OCI-LY7 (cell line): ENCODE measurements at regions not wholly inside any gene's neighbourhood (a gene's known extent, or its start where the extent isn't known, plus 50 kb on each side); places are given as distances from the start of the nearest gene placed in this dataset.
A peak's percentile ranks its signal among the peaks of the same experiment; 100 is the strongest.

Experiments
- BruUV-seq: library from RNA; stranded (reverse); fragments of 400-500 nt; replicated peaks from 2 replicates; lab custom pipeline; 2021; lab: Mats Ljungman, UMichigan
- CTCF ChIA-PET: fragments of 300-600 bp; sonication (Branson Sonifier 250); formaldehyde crosslinking; loops from one replicate; lab custom pipeline; 2022; ENCODE audit warnings: antibody characterized with exemption; ENCODE audit not compliant: unreplicated experiment; lab: Charles Lee
- POLR2A ChIA-PET: fragments of 300-600 bp; sonication (Branson Sonifier 250); formaldehyde crosslinking; loops from one replicate; lab custom pipeline; 2022; ENCODE audit warnings: antibody characterized with exemption; lab: Charles Lee
- DNase-seq: peaks from one replicate; pipeline ENCODE4 v3.0.0-alpha.2; 2015; ENCODE audit warnings: low spot score
- H2AFZ ChIP-seq: fragments of 200-600 bp; sonication (generic), shearing (Covaris generic); 2 replicates; pipeline ENCODE4 v1.6.1; 2014; ENCODE audit warnings: mild to moderate bottlenecking, antibody characterized with exemption, low read length, moderate library complexity
- H3K27ac ChIP-seq: fragments of 200-600 bp; sonication (generic); 2 replicates; pipeline ENCODE4 v1.5.1; 2014; ENCODE audit warnings: mixed run types, low read depth, mild to moderate bottlenecking, moderate library complexity, low read length, inconsistent platforms; ENCODE audit not compliant: poor library complexity, severe bottlenecking
- H3K36me3 ChIP-seq: fragments of 200-600 bp; sonication (generic); 2 replicates; pipeline ENCODE4 v1.6.1; 2014; ENCODE audit warnings: mild to moderate bottlenecking, antibody characterized with exemption, low read length, moderate library complexity, mixed read lengths; ENCODE audit not compliant: insufficient read depth
- H3K4me1 ChIP-seq: fragments of 200-600 bp; sonication (generic); 2 replicates; pipeline ENCODE4 v1.5.1; 2014; ENCODE audit warnings: mild to moderate bottlenecking, low read length; ENCODE audit not compliant: insufficient read depth, poor library complexity, severe bottlenecking
- H3K4me2 ChIP-seq: fragments of 200-600 bp; sonication (generic); 2 replicates; pipeline ENCODE4 v1.6.1; 2014; ENCODE audit warnings: mild to moderate bottlenecking, low read length
- H3K4me3 ChIP-seq: fragments of 200-600 bp; sonication (generic); 2 replicates; pipeline ENCODE4 v1.5.1; 2014; ENCODE audit warnings: mild to moderate bottlenecking, low read depth, low read length; ENCODE audit not compliant: poor library complexity, severe bottlenecking
- H3K79me2 ChIP-seq: fragments of 200-600 bp; sonication (generic); 2 replicates; pipeline ENCODE4 v1.6.1; 2016; ENCODE audit warnings: low read depth, mild to moderate bottlenecking, low read length, moderate library complexity, mixed read lengths; ENCODE audit not compliant: insufficient read depth
- H3K9me2 ChIP-seq: fragments of 200-600 bp; sonication (generic); 2 replicates; pipeline ENCODE4 v1.6.1; 2016; ENCODE audit warnings: mild to moderate bottlenecking, low read length, mixed read lengths; ENCODE audit not compliant: insufficient read depth
- H3K9me3 ChIP-seq: fragments of 200-600 bp; sonication (generic); 2 replicates; pipeline ENCODE4 v1.6.1; 2014; ENCODE audit warnings: mild to moderate bottlenecking, mixed run types, low read length, mixed read lengths
- H4K20me1 ChIP-seq: fragments of 200-600 bp; sonication (generic); 2 replicates; pipeline ENCODE4 v1.6.1; 2014; ENCODE audit warnings: mild to moderate bottlenecking, antibody characterized with exemption, low read length, moderate library complexity, mixed read lengths; ENCODE audit not compliant: insufficient read depth
- EZH2phosphoT487 ChIP-seq: fragments of 200-600 bp; sonication (generic); IDR thresholded peaks from 2 replicates; pipeline ENCODE4 v1.6.1; 2018; ENCODE audit warnings: low read depth, borderline replicate concordance, mild to moderate bottlenecking, mixed run types, antibody characterized with exemption, low read length, moderate library complexity, mixed read lengths
- intact Hi-C: fragments of 100-400 bp; cut with micrococcal nuclease; formaldehyde crosslinking; loops from one replicate; pipeline ENCODE4 v1.10.0; 2022; ENCODE audit not compliant: unreplicated experiment
- TF ChIP-seq, protein P1 (sequence below): fragments of 200-600 bp; sonication (generic); conservative IDR thresholded peaks from 2 replicates; pipeline ENCODE4 v1.5.1; 2014; ENCODE audit warnings: mild to moderate bottlenecking, antibody characterized with exemption, low read length, moderate library complexity, mixed read lengths

DNA sequence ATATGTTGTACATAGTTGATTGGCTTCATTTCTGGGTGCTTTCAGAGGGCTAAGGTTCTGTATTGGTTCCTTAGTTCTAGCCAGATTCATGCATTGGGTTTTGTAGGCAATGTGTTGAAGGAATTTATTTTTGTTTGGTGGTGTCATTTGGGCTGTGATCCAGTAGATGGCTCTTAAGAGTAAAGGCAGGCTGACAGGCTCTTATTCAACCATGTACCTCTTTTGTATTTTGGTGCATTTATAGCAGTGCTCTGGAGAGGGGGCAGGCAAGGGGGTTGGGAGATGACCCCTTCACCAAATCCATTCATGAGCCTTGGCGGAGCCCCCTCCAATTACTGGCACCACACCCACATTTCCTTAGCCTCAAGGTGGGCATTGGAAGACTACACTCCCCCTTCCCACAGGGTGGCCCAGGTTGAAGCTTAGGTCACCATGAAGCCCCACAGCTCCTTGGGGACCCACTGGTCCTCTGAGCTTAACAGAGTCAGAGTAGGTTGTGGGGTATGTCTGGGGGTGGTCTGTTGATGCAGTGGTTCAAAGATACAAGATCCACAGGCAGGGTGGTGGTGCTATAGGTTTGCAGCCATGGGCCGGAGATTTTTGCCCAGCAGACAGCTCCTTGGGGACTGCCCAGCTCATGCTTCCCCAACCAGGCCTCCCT is 143.0 kb upstream of the GNPDA2 start:
- TF ChIP-seq, protein P1, sequence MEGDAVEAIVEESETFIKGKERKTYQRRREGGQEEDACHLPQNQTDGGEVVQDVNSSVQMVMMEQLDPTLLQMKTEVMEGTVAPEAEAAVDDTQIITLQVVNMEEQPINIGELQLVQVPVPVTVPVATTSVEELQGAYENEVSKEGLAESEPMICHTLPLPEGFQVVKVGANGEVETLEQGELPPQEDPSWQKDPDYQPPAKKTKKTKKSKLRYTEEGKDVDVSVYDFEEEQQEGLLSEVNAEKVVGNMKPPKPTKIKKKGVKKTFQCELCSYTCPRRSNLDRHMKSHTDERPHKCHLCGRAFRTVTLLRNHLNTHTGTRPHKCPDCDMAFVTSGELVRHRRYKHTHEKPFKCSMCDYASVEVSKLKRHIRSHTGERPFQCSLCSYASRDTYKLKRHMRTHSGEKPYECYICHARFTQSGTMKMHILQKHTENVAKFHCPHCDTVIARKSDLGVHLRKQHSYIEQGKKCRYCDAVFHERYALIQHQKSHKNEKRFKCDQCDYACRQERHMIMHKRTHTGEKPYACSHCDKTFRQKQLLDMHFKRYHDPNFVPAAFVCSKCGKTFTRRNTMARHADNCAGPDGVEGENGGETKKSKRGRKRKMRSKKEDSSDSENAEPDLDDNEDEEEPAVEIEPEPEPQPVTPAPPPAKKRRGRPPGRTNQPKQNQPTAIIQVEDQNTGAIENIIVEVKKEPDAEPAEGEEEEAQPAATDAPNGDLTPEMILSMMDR: peak; percentile 46
- no peak for TF ChIP-seq EZH2phosphoT487
- Histone ChIP-seq H3K27ac (no peak overlapping the region), H3K9me3 (no peaks in the 10 kb centered on the region)

DNA sequence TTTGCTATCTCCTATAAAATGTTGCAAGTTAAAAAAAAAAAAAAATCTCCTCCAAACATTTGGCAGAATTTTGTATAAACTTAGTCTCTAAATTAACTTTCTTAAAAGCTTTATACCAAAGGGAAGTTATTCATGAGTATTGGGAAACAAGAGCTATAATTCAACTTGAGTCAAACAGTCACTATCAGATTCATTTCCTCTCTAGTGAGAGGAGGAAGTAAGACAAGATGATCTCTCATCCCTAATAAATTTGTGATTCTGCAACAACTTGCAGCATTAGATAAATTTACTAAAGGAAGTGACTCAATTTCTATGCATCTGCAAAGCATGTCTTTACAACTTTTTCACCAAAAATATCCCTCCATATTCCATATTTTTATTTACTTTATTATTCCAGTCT is 135.4 kb upstream of the GNPDA2 start:
- Histone ChIP-seq H4K20me1 (no peaks in the 10 kb centered on the region), H3K27ac (no peak overlapping the region), H3K9me3 (no peaks in the 10 kb centered on the region), H3K4me3 (no peak overlapping the region), H3K4me2 (no peak overlapping the region), H3K36me3 (no peaks in the 10 kb centered on the region), H2AFZ (no peak overlapping the region), H3K79me2 (no peaks in the 10 kb centered on the region), H3K9me2 (no peaks in the 10 kb centered on the region), H3K4me1 (no peaks in the 10 kb centered on the region)
- TF ChIP-seq EZH2phosphoT487: no peak
- TF ChIP-seq, protein P1: no peak
- ChIA-PET CTCF (no interaction called here), POLR2A (interaction anchor here (0.7 kb wide), 1 partner anchor 530 kb away, joined by 5 read pairs; no protein-coding TSS in a partner anchor)
- intact Hi-C loops: no loop called here
- BruUV-seq: no TSS peak
- DNase-seq: no peak

More for the DNA sequence above, 143.0 kb upstream of the GNPDA2 start:
- no peak for DNase-seq
- no peaks in the 10 kb centered on the region for H3K4me1 ChIP-seq
- POLR2A ChIA-PET: no interaction called here
- H3K4me3 ChIP-seq: no peak overlapping the region
- H4K20me1 ChIP-seq: no peaks in the 10 kb centered on the region
- BruUV-seq: no TSS peak
- no peaks in the 10 kb centered on the region for H3K9me2 ChIP-seq
- intact Hi-C loops: no loop called here
- H3K79me2 ChIP-seq: no peaks in the 10 kb centered on the region
- no peaks in the 10 kb centered on the region for H3K36me3 ChIP-seq
- no peak overlapping the region for H2AFZ ChIP-seq
- CTCF ChIA-PET: interaction anchor here (0.6 kb wide), 1 partner anchor 17 kb away, joined by 3 read pairs; no protein-coding TSS in a partner anchor
- no peak overlapping the region for H3K4me2 ChIP-seq

DNA sequence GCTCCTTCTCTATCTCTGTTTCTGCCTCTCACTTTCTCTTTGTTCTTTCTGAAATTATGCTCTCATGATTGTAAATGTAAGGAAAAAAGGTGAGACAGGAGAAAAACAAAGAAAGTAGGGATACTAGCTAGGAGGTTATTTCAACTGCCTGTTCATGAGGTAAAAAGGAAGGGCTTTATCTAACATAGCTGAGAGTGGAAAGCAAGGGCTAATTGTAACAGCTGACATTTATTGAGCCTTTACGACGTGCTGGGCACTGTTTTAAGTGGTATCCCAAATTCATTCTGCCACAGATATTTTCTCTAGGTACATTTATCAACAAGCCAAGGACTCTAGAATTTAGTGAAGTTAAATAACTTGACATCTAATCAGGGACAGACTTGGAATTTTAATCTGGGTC is 133.1 kb upstream of the GNPDA2 start:
- TF ChIP-seq EZH2phosphoT487: no peak
- POLR2A ChIA-PET: no interaction called here
- H3K36me3 ChIP-seq: no peaks in the 10 kb centered on the region
- no peak for DNase-seq
- H3K9me3 ChIP-seq: no peaks in the 10 kb centered on the region
- H3K4me1 ChIP-seq: no peaks in the 10 kb centered on the region
- CTCF ChIA-PET: no interaction called here
- intact Hi-C loops: no loop called here
- H2AFZ ChIP-seq: no peak overlapping the region
- no peaks in the 10 kb centered on the region for H4K20me1 ChIP-seq
- no peaks in the 10 kb centered on the region for H3K9me2 ChIP-seq
- H3K27ac ChIP-seq: no peak overlapping the region
- H3K4me2 ChIP-seq: no peak overlapping the region
- no peaks in the 10 kb centered on the region for H3K79me2 ChIP-seq
- no TSS peak for BruUV-seq
- no peak overlapping the region for H3K4me3 ChIP-seq
